ENCODE measurements at regions not wholly inside any gene's neighbourhood (a gene's known extent, or its start where the extent isn't known, plus 50 kb on each side); places are given as distances from the start of the nearest gene placed in this dataset.

GRCh38 chr17:31673076-31673475 lies 186.0 kb downstream of the COPRS start:
- intact Hi-C loops (cut with DNase I), result no loop called here
- no peak overlapping the region for H3K4me3 ChIP-seq (ENCODE audit: low read length in 3 of 3)
- H3K27me3 ChIP-seq (ENCODE audit: control insufficient read depth, insufficient read depth, low read length), result no peaks in the 10 kb centered on the region
- no peak overlapping the region for H3K9ac ChIP-seq (ENCODE audit: low read length in 3 of 3)
- no peak for FAIRE-seq
- H3K9me3 ChIP-seq (ENCODE audit: control insufficient read depth in 2 of 3, insufficient read depth in 1 of 3, low read length in 3 of 3), result no peaks in the 10 kb centered on the region
- H3K27ac ChIP-seq (ENCODE audit: low read depth in 2 of 2, low read length in 2 of 2), result no peak overlapping the region
- H3K36me3 ChIP-seq (ENCODE audit: control insufficient read depth in 2 of 3, insufficient read depth in 3 of 3, low read length in 3 of 3), result no peaks in the 10 kb centered on the region
- TF ChIP-seq, protein P1, sequence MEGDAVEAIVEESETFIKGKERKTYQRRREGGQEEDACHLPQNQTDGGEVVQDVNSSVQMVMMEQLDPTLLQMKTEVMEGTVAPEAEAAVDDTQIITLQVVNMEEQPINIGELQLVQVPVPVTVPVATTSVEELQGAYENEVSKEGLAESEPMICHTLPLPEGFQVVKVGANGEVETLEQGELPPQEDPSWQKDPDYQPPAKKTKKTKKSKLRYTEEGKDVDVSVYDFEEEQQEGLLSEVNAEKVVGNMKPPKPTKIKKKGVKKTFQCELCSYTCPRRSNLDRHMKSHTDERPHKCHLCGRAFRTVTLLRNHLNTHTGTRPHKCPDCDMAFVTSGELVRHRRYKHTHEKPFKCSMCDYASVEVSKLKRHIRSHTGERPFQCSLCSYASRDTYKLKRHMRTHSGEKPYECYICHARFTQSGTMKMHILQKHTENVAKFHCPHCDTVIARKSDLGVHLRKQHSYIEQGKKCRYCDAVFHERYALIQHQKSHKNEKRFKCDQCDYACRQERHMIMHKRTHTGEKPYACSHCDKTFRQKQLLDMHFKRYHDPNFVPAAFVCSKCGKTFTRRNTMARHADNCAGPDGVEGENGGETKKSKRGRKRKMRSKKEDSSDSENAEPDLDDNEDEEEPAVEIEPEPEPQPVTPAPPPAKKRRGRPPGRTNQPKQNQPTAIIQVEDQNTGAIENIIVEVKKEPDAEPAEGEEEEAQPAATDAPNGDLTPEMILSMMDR (IDR thresholded peaks at IDR 0.05; ENCODE audit: borderline replicate concordance, extremely low read depth, insufficient read depth), result no peak
- no peak for DNase-seq
- no peaks in the 10 kb centered on the region for H3K4me1 ChIP-seq (ENCODE audit: control insufficient read depth in 2 of 3, insufficient read depth in 2 of 3, low read depth in 1 of 3, low read length in 3 of 3)

GRCh38 chr17:31672161-31672819 lies 186.8 kb downstream of the COPRS start:
- no peak overlapping the region for H3K9ac ChIP-seq (ENCODE audit: low read length in 3 of 3)
- DNase-seq, result no peak
- H3K36me3 ChIP-seq (ENCODE audit: control insufficient read depth in 2 of 3, insufficient read depth in 3 of 3, low read length in 3 of 3), result no peaks in the 10 kb centered on the region
- no peak for FAIRE-seq
- no peak overlapping the region for H3K4me3 ChIP-seq (ENCODE audit: low read length in 3 of 3)
- no peaks in the 10 kb centered on the region for H3K4me1 ChIP-seq (ENCODE audit: control insufficient read depth in 2 of 3, insufficient read depth in 2 of 3, low read depth in 1 of 3, low read length in 3 of 3)
- H3K27me3 ChIP-seq (ENCODE audit: control insufficient read depth, insufficient read depth, low read length), result no peaks in the 10 kb centered on the region
- no peaks in the 10 kb centered on the region for H3K9me3 ChIP-seq (ENCODE audit: control insufficient read depth in 2 of 3, insufficient read depth in 1 of 3, low read length in 3 of 3)
- TF ChIP-seq, protein P1 (IDR thresholded peaks at IDR 0.05; ENCODE audit: borderline replicate concordance, extremely low read depth, insufficient read depth), result no peak
- no peak overlapping the region for H3K27ac ChIP-seq (ENCODE audit: low read depth in 2 of 2, low read length in 2 of 2)
- intact Hi-C loops (cut with DNase I), result no loop called here

DNA sequence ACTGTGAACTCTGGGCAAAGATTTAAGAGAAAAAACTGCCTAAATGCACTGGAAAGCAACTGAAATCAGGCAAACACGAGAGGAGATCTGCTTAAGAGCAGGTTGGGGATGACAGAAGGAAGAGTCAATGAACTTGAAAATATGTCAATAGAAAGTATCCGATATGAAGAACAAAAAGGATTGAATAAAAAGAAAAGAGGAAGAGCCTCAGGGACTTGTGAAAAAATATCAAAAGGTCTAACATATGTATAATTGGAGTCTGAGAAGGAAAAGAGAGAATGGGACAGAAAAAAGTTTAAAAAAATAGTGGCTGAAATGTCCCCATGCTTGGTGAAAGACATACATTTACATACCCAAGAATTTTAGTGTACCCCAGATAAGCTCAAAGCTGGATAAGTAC lies 195.5 kb downstream of the COPRS start:
- Histone ChIP-seq H3K4me3 (ENCODE audit: low read length in 3 of 3) (no peak overlapping the region), H3K9ac (ENCODE audit: low read length in 3 of 3) (no peak overlapping the region), H3K27ac (ENCODE audit: low read depth in 2 of 2, low read length in 2 of 2) (no peak overlapping the region), H3K9me3 (ENCODE audit: control insufficient read depth in 2 of 3, insufficient read depth in 1 of 3, low read length in 3 of 3) (peaks cover 0 to 15% (median 9%) of the 10 kb centered on the region in 3 donors), H3K27me3 (ENCODE audit: control insufficient read depth, insufficient read depth, low read length) (no peaks in the 10 kb centered on the region), H3K36me3 (ENCODE audit: control insufficient read depth in 2 of 3, insufficient read depth in 3 of 3, low read length in 3 of 3) (no peaks in the 10 kb centered on the region), H3K4me1 (ENCODE audit: control insufficient read depth in 2 of 3, insufficient read depth in 2 of 3, low read depth in 1 of 3, low read length in 3 of 3) (no peaks in the 10 kb centered on the region)
- DNase-seq, result peak in 1 of 5 donors; percentile 5
- no peak for FAIRE-seq
- TF ChIP-seq, protein P1 (IDR thresholded peaks at IDR 0.05; ENCODE audit: borderline replicate concordance, extremely low read depth, insufficient read depth), result no peak
- intact Hi-C loops (cut with DNase I), result no loop called here

DNA sequence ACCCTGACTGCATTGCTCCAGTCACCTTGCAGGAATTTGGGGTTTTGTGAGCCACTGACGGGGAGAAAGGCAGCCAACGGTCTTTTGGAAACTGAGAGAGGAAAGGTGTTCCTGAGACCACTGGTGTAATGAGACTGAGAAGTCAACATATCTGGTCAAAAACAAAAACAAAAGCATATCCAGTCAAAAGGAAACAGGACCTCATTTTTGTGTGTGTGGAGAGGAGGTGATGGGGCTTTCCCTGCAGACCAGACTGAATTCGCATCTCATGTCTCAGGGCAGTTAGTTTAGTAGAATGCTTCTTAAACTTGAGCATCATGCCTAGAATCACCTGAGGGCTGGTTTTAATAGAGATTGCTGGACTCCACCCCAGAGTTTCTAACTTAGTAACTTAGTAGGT lies 198.4 kb downstream of the COPRS start:
- no peak overlapping the region for H3K4me3 ChIP-seq (ENCODE audit: low read length in 3 of 3)
- DNase-seq, result no peak
- FAIRE-seq, result no peak

More for the DNA sequence above, 198.4 kb downstream of the COPRS start:
- Histone ChIP-seq H3K9me3 (ENCODE audit: control insufficient read depth in 2 of 3, insufficient read depth in 1 of 3, low read length in 3 of 3) (peaks cover 0 to 15% (median 9%) of the 10 kb centered on the region in 3 donors), H3K27me3 (ENCODE audit: control insufficient read depth, insufficient read depth, low read length) (no peaks in the 10 kb centered on the region), H3K4me1 (ENCODE audit: control insufficient read depth in 2 of 3, insufficient read depth in 2 of 3, low read depth in 1 of 3, low read length in 3 of 3) (no peaks in the 10 kb centered on the region), H3K9ac (ENCODE audit: low read length in 3 of 3) (no peak overlapping the region), H3K36me3 (ENCODE audit: control insufficient read depth in 2 of 3, insufficient read depth in 3 of 3, low read length in 3 of 3) (no peaks in the 10 kb centered on the region), H3K27ac (ENCODE audit: low read depth in 2 of 2, low read length in 2 of 2) (no peak overlapping the region)
- intact Hi-C loops (cut with DNase I), result no loop called here
- TF ChIP-seq, protein P1 (IDR thresholded peaks at IDR 0.05; ENCODE audit: borderline replicate concordance, extremely low read depth, insufficient read depth), result no peak
